HG03196 (cell line): ENCODE measurements at regions not wholly inside any gene's neighbourhood (a gene's known extent, or its start where the extent isn't known, plus 50 kb on each side); places are given as distances from the start of the nearest gene placed in this dataset.
"Not testable (repeated sequence)": the region's sequence is repeated elsewhere in the genome, so short reads cannot be mapped to it uniquely, and the experiment has no call there.

Experiments
- ATAC-seq: cut with Tn5 transposase; IDR thresholded peaks from one replicate; pipeline ENCODE4 v1.9.1; 2021; ENCODE audit not compliant: unreplicated experiment

- no peak for ATAC-seq
These were observed 174.0 kb upstream of the KAZN start for GRCh38 chr1:14424325-14425002.

- ATAC-seq, result no peak
These were observed 171.6 kb upstream of the KAZN start for GRCh38 chr1:14426854-14427253.

- ATAC-seq, result no peak
These were observed 168.9 kb upstream of the KAZN start for GRCh38 chr1:14429577-14429976.

- not testable (repeated sequence) for ATAC-seq
These were observed 165.8 kb upstream of the KAZN start for GRCh38 chr1:14432728-14433127.

- no peak for ATAC-seq
These were observed 163.0 kb upstream of the KAZN start for GRCh38 chr1:14435368-14436023.

GRCh38 chr1:14437417-14437918 lies 161.0 kb upstream of the KAZN start:
- ATAC-seq, result no peak

- ATAC-seq, result no peak
These were observed 160.2 kb upstream of the KAZN start for GRCh38 chr1:14438127-14438769.

- ATAC-seq, result no peak
These were observed 159.5 kb upstream of the KAZN start for GRCh38 chr1:14439015-14439414.

GRCh38 chr1:14440166-14440565 lies 158.3 kb upstream of the KAZN start:
- no peak for ATAC-seq

- no peak for ATAC-seq
These were observed 157.8 kb upstream of the KAZN start for GRCh38 chr1:14440731-14441130.

- ATAC-seq, result no peak
These were observed 157.2 kb upstream of the KAZN start for GRCh38 chr1:14441302-14441741.

GRCh38 chr1:14442669-14443068 lies 155.8 kb upstream of the KAZN start:
- no peak for ATAC-seq

GRCh38 chr1:14443164-14443787 lies 155.2 kb upstream of the KAZN start:
- no peak for ATAC-seq

- no peak for ATAC-seq
These were observed 147.3 kb upstream of the KAZN start for GRCh38 chr1:14451217-14451616.

- no peak for ATAC-seq
These were observed 145.9 kb upstream of the KAZN start for GRCh38 chr1:14452551-14452950.

GRCh38 chr1:14460173-14460572 lies 138.3 kb upstream of the KAZN start:
- ATAC-seq, result no peak

- ATAC-seq, result no peak
These were observed 135.6 kb upstream of the KAZN start for GRCh38 chr1:14462851-14463250.

GRCh38 chr1:14466006-14466405 lies 132.5 kb upstream of the KAZN start:
- ATAC-seq, result no peak

GRCh38 chr1:14467112-14467511 lies 131.4 kb upstream of the KAZN start:
- no peak for ATAC-seq

GRCh38 chr1:14468751-14469150 lies 129.7 kb upstream of the KAZN start:
- ATAC-seq, result no peak

- ATAC-seq, result no peak
These were observed 127.7 kb upstream of the KAZN start for GRCh38 chr1:14470802-14471201.

- ATAC-seq, result no peak
These were observed 123.6 kb upstream of the KAZN start for GRCh38 chr1:14474856-14475255.
